H1 (cell line): ENCODE measurements at regions not wholly inside any gene's neighbourhood (a gene's known extent, or its start where the extent isn't known, plus 50 kb on each side); places are given as distances from the start of the nearest gene placed in this dataset.

Experiments
- CTCF ChIA-PET: fragments of 300-600 bp; sonication (Branson Sonifier 250); formaldehyde crosslinking; loops from one replicate; lab custom pipeline; 2021; ENCODE audit not compliant: partially characterized antibody; lab: Charles Lee
- POLR2A ChIA-PET: fragments of 300-600 bp; sonication (Branson Sonifier 250); formaldehyde crosslinking; loops from one replicate; lab custom pipeline; 2021; ENCODE audit warnings: inconsistent platforms; ENCODE audit not compliant: partially characterized antibody; lab: Charles Lee
- DNase-seq, 2 experiments: peaks; one replicate each; pipeline versions ENCODE4 v3.0.0 to v3.0.0-alpha.2; 2010 to 2022; ENCODE audit warnings: low spot score in 2 of 2, low read depth in 1 of 2, mixed read lengths in 1 of 2
- FAIRE-seq: peaks from 2 replicates; lab custom pipeline; 2011; peaks lifted over from hg19 to GRCh38; lab: Jason Lieb, UNC
- H2AFZ ChIP-seq: 2 replicates; pipeline ENCODE4 v1.8.1; 2012; ENCODE audit warnings: low read length, inconsistent platforms
- H2AK5ac ChIP-seq: 2 replicates; pipeline ENCODE4 v1.6.1; 2013; ENCODE audit warnings: low read depth, low read length
- H2BK120ac ChIP-seq: replicated peaks from 2 replicates; pipeline ENCODE3; 2013; ENCODE audit warnings: low read depth, low read length, inconsistent platforms
- H2BK12ac ChIP-seq: 2 replicates; pipeline ENCODE4 v1.6.1; 2013; ENCODE audit warnings: low read depth, low read length
- H2BK15ac ChIP-seq: 2 replicates; pipeline ENCODE4 v1.6.1; 2013; ENCODE audit warnings: low read length
- H2BK20ac ChIP-seq: 2 replicates; pipeline ENCODE4 v1.6.1; 2013; ENCODE audit warnings: low read length
- H2BK5ac ChIP-seq: 2 replicates; pipeline ENCODE4 v1.6.1; 2013; ENCODE audit warnings: low read depth, low read length
- H3K14ac ChIP-seq: 2 replicates; pipeline ENCODE4 v1.6.1; 2013; ENCODE audit warnings: inconsistent platforms; ENCODE audit not compliant: insufficient read length
- H3K18ac ChIP-seq: 2 replicates; pipeline ENCODE4 v1.6.1; 2013; ENCODE audit warnings: low read length; ENCODE audit errors: extremely low read depth
- H3K23ac ChIP-seq: 2 replicates; pipeline ENCODE4 v1.6.1; 2013; ENCODE audit warnings: inconsistent platforms; ENCODE audit not compliant: insufficient read length
- H3K23me2 ChIP-seq: 2 replicates; pipeline ENCODE4 v1.6.1; 2013; ENCODE audit warnings: low read depth, low read length
- H3K27ac ChIP-seq: 2 replicates; pipeline ENCODE4 v1.6.1; 2011; ENCODE audit warnings: low read depth, low read length, inconsistent platforms
- H3K27me3 ChIP-seq, 4 experiments: replicated peaks in 1 of 4; 1 replicate in 1 of 4; 2 replicates in 3 of 4; pipeline versions ENCODE4 v1.6.1 to v1.8.1; 2011 to 2013; ENCODE audit warnings: low read length in 3 of 4, mild to moderate bottlenecking in 3 of 4, inconsistent platforms in 2 of 4, mixed read lengths in 2 of 4, moderate library complexity in 1 of 4; ENCODE audit not compliant: control insufficient read depth in 3 of 4, insufficient read depth in 3 of 4; ENCODE audit errors: extremely low read depth in 1 of 4
- H3K36me3 ChIP-seq, 4 experiments: 2 replicates each; pipeline versions ENCODE4 v1.6.1 to v1.8.1; 2011 to 2013; ENCODE audit warnings: mild to moderate bottlenecking in 4 of 4, low read length in 3 of 4, moderate library complexity in 2 of 4, control low read depth in 1 of 4, inconsistent platforms in 1 of 4; ENCODE audit not compliant: insufficient read depth in 4 of 4, control insufficient read depth in 2 of 4
- H3K4ac ChIP-seq: replicated peaks from 2 replicates; pipeline ENCODE3; 2013; ENCODE audit warnings: low read length, low read depth, mixed read lengths, inconsistent platforms; ENCODE audit not compliant: insufficient read length
- H3K4me1 ChIP-seq, 4 experiments: replicated peaks in 1 of 4; 1 replicate in 1 of 4; 2 replicates in 3 of 4; pipeline versions ENCODE4 v1.6.1 to v1.8.1; 2011 to 2013; ENCODE audit warnings: low read length in 3 of 4, inconsistent platforms in 2 of 4, mixed read lengths in 1 of 4; ENCODE audit not compliant: insufficient read depth in 4 of 4, control insufficient read depth in 3 of 4
- H3K4me2 ChIP-seq, 2 experiments: 2 replicates each; pipeline versions ENCODE4 v1.6.1 to v1.8.1; 2011 to 2013; ENCODE audit warnings: low read depth in 2 of 2, low read length in 2 of 2, control low read depth in 1 of 2, inconsistent platforms in 1 of 2, mild to moderate bottlenecking in 1 of 2; ENCODE audit not compliant: insufficient read depth in 1 of 2
- H3K4me3 ChIP-seq, 4 experiments: fragments of 200-600, 300-600 bp in 1 of 4; sonication (generic), shearing (Covaris generic), sonication (Bioruptor Twin) in 1 of 4; 2 replicates each; pipeline versions ENCODE4 v1.5.1 to v1.8.1; 2011 to 2016; ENCODE audit warnings: low read length in 4 of 4, low read depth in 3 of 4, control low read depth in 2 of 4, inconsistent platforms in 2 of 4, mild to moderate bottlenecking in 2 of 4, mixed read lengths in 1 of 4, moderate library complexity in 1 of 4; ENCODE audit not compliant: insufficient read depth in 2 of 4; ENCODE audit errors: extremely low read depth in 1 of 4
- H3K56ac ChIP-seq: replicated peaks from 2 replicates; pipeline ENCODE3; 2013; ENCODE audit warnings: low read depth, mild to moderate bottlenecking, mixed read lengths, low read length, inconsistent platforms; ENCODE audit not compliant: insufficient read length
- H3K79me1 ChIP-seq: 2 replicates; pipeline ENCODE4 v1.6.1; 2013; ENCODE audit warnings: low read depth, low read length, control low read depth
- H3K79me2 ChIP-seq, 2 experiments: 2 replicates each; pipeline versions ENCODE4 v1.6.1 to v1.8.1; 2012 to 2013; ENCODE audit warnings: low read length in 2 of 2, mild to moderate bottlenecking in 2 of 2, inconsistent platforms in 1 of 2; ENCODE audit not compliant: insufficient read depth in 2 of 2, control insufficient read depth in 1 of 2
- H3K9ac ChIP-seq, 4 experiments: replicated peaks in 1 of 4; 1 replicate in 1 of 4; 2 replicates in 3 of 4; pipeline versions ENCODE4 v1.6.1 to v1.8.1; 2011 to 2013; ENCODE audit warnings: low read depth in 3 of 4, low read length in 3 of 4, control low read depth in 2 of 4, mild to moderate bottlenecking in 2 of 4, moderate library complexity in 2 of 4, inconsistent platforms in 1 of 4; ENCODE audit errors: extremely low read depth in 1 of 4
- H3K9me3 ChIP-seq, 2 experiments: 2 replicates each; pipeline versions ENCODE4 v1.6.1 to v1.8.1; 2012 to 2013; ENCODE audit warnings: mild to moderate bottlenecking in 2 of 2, moderate library complexity in 2 of 2, control low read depth in 1 of 2, inconsistent platforms in 1 of 2, low read depth in 1 of 2, low read length in 1 of 2, mixed read lengths in 1 of 2; ENCODE audit not compliant: insufficient read depth in 2 of 2
- H4K20me1 ChIP-seq, 2 experiments: replicated peaks in 1 of 2; 2 replicates each; pipeline versions ENCODE3 to v1.8.1; 2011 to 2013; ENCODE audit warnings: inconsistent platforms in 2 of 2, low read length in 2 of 2, mild to moderate bottlenecking in 1 of 2; ENCODE audit not compliant: insufficient read depth in 2 of 2, control insufficient read depth in 1 of 2
- H4K5ac ChIP-seq: 2 replicates; pipeline ENCODE4 v1.6.1; 2013; ENCODE audit warnings: low read length, low read depth, mixed read lengths, inconsistent platforms; ENCODE audit not compliant: insufficient read length
- H4K8ac ChIP-seq: 2 replicates; pipeline ENCODE4 v1.8.0; 2013; ENCODE audit warnings: mild to moderate bottlenecking, moderate library complexity, low read length, inconsistent platforms; ENCODE audit not compliant: insufficient read depth; ENCODE audit errors: extremely low read depth
- H4K91ac ChIP-seq: replicated peaks from 2 replicates; pipeline ENCODE3; 2013; ENCODE audit warnings: low read length, mixed read lengths, inconsistent platforms; ENCODE audit not compliant: insufficient read length
- EZH2 ChIP-seq: fragments of 200-600 bp; sonication (generic); IDR thresholded peaks from 2 replicates; pipeline ENCODE4 v1.7.1; 2012; ENCODE audit warnings: low read depth, mild to moderate bottlenecking, moderate library complexity, low read length, inconsistent platforms; ENCODE audit not compliant: severe bottlenecking
- KDM1A ChIP-seq: fragments of 200-600, 300-600 bp; sonication (generic); IDR thresholded peaks from 2 replicates; pipeline ENCODE4 v1.7.1; 2016; ENCODE audit warnings: mild to moderate bottlenecking, low read length, borderline replicate concordance
- RNF2 ChIP-seq: fragments of 200-900, 300-1000 bp; sonication (generic); IDR thresholded peaks from 2 replicates; pipeline ENCODE4 v1.7.1; 2016; ENCODE audit warnings: borderline replicate concordance, low read depth, mild to moderate bottlenecking, antibody characterized with exemption, low read length; ENCODE audit not compliant: poor library complexity, severe bottlenecking; ENCODE audit errors: missing control alignments
- SIN3A ChIP-seq, 2 experiments: IDR thresholded peaks in 1 of 2; conservative IDR thresholded peaks in 1 of 2; 2 replicates each; pipeline ENCODE4 v1.6.1; 2011 to 2012; ENCODE audit warnings: low read length in 2 of 2, improper control_type of control experiment in 1 of 2, low read depth in 1 of 2, mild to moderate bottlenecking in 1 of 2
- WGBS, 2 experiments: shearing (Covaris generic) in 1 of 2; methylation state at CpG; one replicate each; pipeline versions ENCODE4 v1.1.6 to v1.1.7; 2013 to 2015; ENCODE audit warnings: low lambda C conversion rate in 2 of 2, mixed read lengths in 2 of 2, inconsistent platforms in 1 of 2, low coverage in 1 of 2, missing lambda C conversion rate in 1 of 2; ENCODE audit not compliant: insufficient replicate concordance in 2 of 2, insufficient coverage in 1 of 2, insufficient read length in 1 of 2; ENCODE audit errors: extremely low coverage in 1 of 2, missing lambda C conversion rate in 1 of 2; 5-methylcytosine and 5-hydroxymethylcytosine counted together

DNA sequence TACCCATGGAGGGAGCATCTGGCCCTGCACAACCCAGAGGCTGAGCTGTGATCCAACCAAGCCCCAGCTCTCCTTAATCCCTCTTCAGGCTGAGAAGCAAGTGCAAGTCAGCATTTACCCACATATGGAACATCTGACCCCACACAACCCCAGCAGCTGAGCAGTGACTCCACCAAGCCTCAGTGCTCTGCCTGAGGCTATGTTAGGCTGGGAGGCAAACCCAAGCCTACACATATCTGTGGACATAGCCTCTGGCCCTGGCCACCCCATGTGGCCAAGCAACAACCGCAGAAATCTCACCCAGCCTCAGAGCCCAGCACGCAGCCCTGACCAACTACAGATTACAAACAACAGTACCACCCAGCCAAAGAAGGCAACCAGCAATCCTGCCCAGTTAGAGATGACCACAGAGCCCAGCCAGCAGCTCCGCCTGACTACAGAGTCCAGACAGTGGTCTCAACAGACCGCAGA lies 142.8 kb downstream of the NUAK1 start:
- H3K79me2 ChIP-seq = no peaks in the 10 kb centered on the region
- H3K56ac ChIP-seq = no peak overlapping the region
- no peak overlapping the region for H2BK5ac ChIP-seq
- no peak overlapping the region for H3K4ac ChIP-seq
- H3K27me3 ChIP-seq = no peaks in the 10 kb centered on the region
- no peak overlapping the region for H2AFZ ChIP-seq
- no peak overlapping the region for H2AK5ac ChIP-seq
- no peak overlapping the region for H3K4me3 ChIP-seq
- H3K9ac ChIP-seq = no peak overlapping the region
- DNase-seq (no peak), FAIRE-seq (no peak)
- H4K5ac ChIP-seq = no peak overlapping the region
- H4K20me1 ChIP-seq = no peaks in the 10 kb centered on the region
- peaks cover 0 to 7% (median 2%) of the 10 kb centered on the region in 4 experiments; a peak in 3 of 7 replicates for H3K4me1 ChIP-seq
- no peaks in the 10 kb centered on the region for H3K36me3 ChIP-seq
- H3K4me2 ChIP-seq = no peak overlapping the region
- CTCF ChIA-PET = interaction anchor here (0.6 to 1.2 kb wide), 3 partner anchors 104 to 301 kb away, joined by 3 to 4 read pairs (median 3); no protein-coding TSS in a partner anchor
- no peak overlapping the region for H2BK120ac ChIP-seq
- no peaks in the 10 kb centered on the region for H3K79me1 ChIP-seq
- no peak overlapping the region for H3K18ac ChIP-seq
- POLR2A ChIA-PET = no interaction called here
- H4K8ac ChIP-seq = no peak overlapping the region
- no peak overlapping the region for H3K23ac ChIP-seq
- H2BK15ac ChIP-seq = no peak overlapping the region; the same call in 1 of the 2 replicates
- TF ChIP-seq EZH2 (no peak), KDM1A (no peak), SIN3A (conservative IDR thresholded peaks at IDR 0.05 in 1 of 2, IDR thresholded peaks at IDR 0.05 in 1 of 2; ENCODE audit: low read depth in 1 of 2, low read length in 2 of 2) (no peak), RNF2 (no peak)
- 92% methylated on average over 4 of the region's 4 CpGs; no CpG with 5 or more reads in 1 of the 2 experiments for WGBS, 2 experiments
- H4K91ac ChIP-seq = no peak overlapping the region
- H3K23me2 ChIP-seq = no peaks in the 10 kb centered on the region
- no peak overlapping the region for H3K14ac ChIP-seq
- no peaks in the 10 kb centered on the region for H3K9me3 ChIP-seq
- H3K27ac ChIP-seq = no peak overlapping the region
- H2BK12ac ChIP-seq = no peak overlapping the region
- H2BK20ac ChIP-seq = no peak overlapping the region
